GM12878 (cell line): ENCODE measurements at regions not wholly inside any gene's neighbourhood (a gene's known extent, or its start where the extent isn't known, plus 50 kb on each side); places are given as distances from the start of the nearest gene placed in this dataset.

Experiments used
- ATAC-seq: fragments of 200-7000 bp; cut with Tn5 transposase; 3 replicates; pipeline ENCODE4 v1.9.1; 2020; ENCODE audit warnings: mild to moderate bottlenecking, moderate library complexity
- BruUV-seq: library from RNA; stranded (reverse); fragments of 400-500 nt; replicated peaks from 2 replicates; lab custom pipeline; 2021; lab: Mats Ljungman, UMichigan
- CTCF ChIA-PET: fragments of 300-600 bp; sonication (Branson Sonifier 250); formaldehyde crosslinking; extraction: SDS; loops from one replicate; lab custom pipeline; 2021; ENCODE audit warnings: inconsistent platforms; lab: Yijun Ruan, JAX
- POLR2A ChIA-PET: fragments of 350-600 bp; formaldehyde crosslinking; extraction: SDS; loops from one replicate; lab custom pipeline; 2021; ENCODE audit warnings: inconsistent platforms; lab: Charles Lee
- RAD21 ChIA-PET: fragments of 300-600 bp; sonication (Branson Sonifier 250); formaldehyde crosslinking; loops from one replicate; lab custom pipeline; 2023; ENCODE audit warnings: antibody characterized with exemption; ENCODE audit not compliant: unreplicated experiment; lab: Charles Lee
- SMC1A ChIA-PET: fragments of 300-600 bp; sonication (Branson Sonifier 250); formaldehyde crosslinking; loops from one replicate; lab custom pipeline; 2023; ENCODE audit not compliant: unreplicated experiment, uncharacterized antibody; lab: Charles Lee
- DNase-seq: peaks from one replicate; pipeline ENCODE4 v3.0.0-alpha.2; 2011; ENCODE audit warnings: low read depth, low spot score
- FAIRE-seq: peaks from 3 replicates; lab custom pipeline; 2011; peaks lifted over from hg19 to GRCh38; lab: Jason Lieb, UNC
- H2AFZ ChIP-seq: 2 replicates; pipeline ENCODE4 v1.6.0; 2011; ENCODE audit warnings: low read depth, low read length, control low read depth; ENCODE audit not compliant: control insufficient read depth
- H3K27ac ChIP-seq: 2 replicates; pipeline ENCODE4 v1.5.1; 2011; ENCODE audit warnings: control low read depth; ENCODE audit not compliant: control insufficient read depth, insufficient read depth
- H3K27me3 ChIP-seq, 2 experiments: replicated peaks in 1 of 2; 2 replicates each; pipeline versions ENCODE4 v1.6.0 to v1.6.1; 2011; ENCODE audit warnings: low read length in 1 of 2; ENCODE audit not compliant: control insufficient read depth in 2 of 2, insufficient read depth in 2 of 2
- H3K36me3 ChIP-seq, 2 experiments: 2 replicates each; pipeline ENCODE4 v1.5.1; 2011; ENCODE audit warnings: low read length in 1 of 2; ENCODE audit not compliant: control insufficient read depth in 2 of 2, insufficient read depth in 2 of 2
- H3K4me1 ChIP-seq: 2 replicates; pipeline ENCODE4 v1.6.1; 2011; ENCODE audit warnings: mild to moderate bottlenecking, low read length, moderate library complexity, mixed read lengths; ENCODE audit not compliant: control insufficient read depth, insufficient read depth
- H3K4me2 ChIP-seq: 2 replicates; pipeline ENCODE4 v1.6.0; 2011; ENCODE audit warnings: control low read depth; ENCODE audit not compliant: control insufficient read depth, insufficient read depth
- H3K4me3 ChIP-seq: fragments of 200-600 bp; sonication (generic); 2 replicates; pipeline ENCODE4 v1.5.1; 2016
- H3K79me2 ChIP-seq: 2 replicates; pipeline ENCODE4 v1.6.0; 2011; ENCODE audit warnings: low read length; ENCODE audit not compliant: control insufficient read depth, insufficient read depth
- H3K9ac ChIP-seq: 2 replicates; pipeline ENCODE4 v1.8.0; 2011; ENCODE audit warnings: low read length, control low read depth, mixed read lengths; ENCODE audit not compliant: control insufficient read depth, insufficient read depth
- H3K9me3 ChIP-seq: replicated peaks from 3 replicates; pipeline ENCODE4 v1.5.1; 2011; ENCODE audit warnings: mild to moderate bottlenecking, low read length; ENCODE audit not compliant: control insufficient read depth, insufficient read depth
- H4K20me1 ChIP-seq: 2 replicates; pipeline ENCODE4 v1.6.0; 2011; ENCODE audit not compliant: control insufficient read depth, insufficient read depth
- BCL11A ChIP-seq: IDR thresholded peaks from 2 replicates; pipeline ENCODE4 v1.6.1; 2011; ENCODE audit warnings: low read depth, low read length
- EED ChIP-seq: sonication (generic); IDR thresholded peaks from 2 replicates; pipeline ENCODE4 v1.6.1; 2016; ENCODE audit warnings: antibody characterized with exemption, low read depth
- HDAC6 ChIP-seq: fragments of 200-600 bp; sonication (generic); IDR thresholded peaks from one replicate; pipeline ENCODE4 v1.8.0; 2017; ENCODE audit warnings: antibody characterized with exemption; ENCODE audit not compliant: unreplicated experiment
- IRF5 ChIP-seq: fragments of 450-650 bp; IDR thresholded peaks from 2 replicates; pipeline ENCODE4 v1.6.1; 2017; ENCODE audit warnings: borderline replicate concordance
- JUND ChIP-seq: IDR thresholded peaks from 2 replicates; pipeline ENCODE4 v1.6.1; 2012; ENCODE audit warnings: low read depth, mild to moderate bottlenecking, low read length, improper control_type of control experiment, moderate library complexity
- MLLT1 ChIP-seq: fragments of 450-650 bp; IDR thresholded peaks from 2 replicates; pipeline ENCODE4 v1.6.1; 2016; ENCODE audit warnings: mild to moderate bottlenecking
- NR2C1 ChIP-seq: fragments of 450-650 bp; IDR thresholded peaks from 2 replicates; pipeline ENCODE4 v1.6.1; 2017; ENCODE audit warnings: antibody characterized with exemption, mild to moderate bottlenecking, moderate library complexity
- PKNOX1 ChIP-seq: fragments of 450-650 bp; IDR thresholded peaks from 2 replicates; pipeline ENCODE4 v1.6.1; 2016; ENCODE audit warnings: mild to moderate bottlenecking
- RAD51 ChIP-seq: fragments of 450-650 bp; IDR thresholded peaks from 2 replicates; pipeline ENCODE4 v1.6.1; 2016; ENCODE audit warnings: moderate library complexity, mild to moderate bottlenecking, inconsistent platforms
- ZNF207 ChIP-seq: fragments of 450-650 bp; IDR thresholded peaks from 2 replicates; pipeline ENCODE4 v1.6.1; 2014; ENCODE audit warnings: antibody characterized with exemption, mild to moderate bottlenecking, borderline replicate concordance
- WGBS: methylation state at CpG from one replicate; pipeline ENCODE4 v1.1.6; 2016; ENCODE audit warnings: low lambda C conversion rate; ENCODE audit not compliant: insufficient replicate concordance, insufficient coverage; ENCODE audit errors: missing lambda C conversion rate; 5-methylcytosine and 5-hydroxymethylcytosine counted together
- in situ Hi-C: fragments of 300-500 bp; cut with MboI; formaldehyde crosslinking; loops from 9 replicates; pipeline ENCODE4 v1.14.3; 2018; ENCODE audit warnings: mixed read lengths
- intact Hi-C: fragments of 100-400 bp; cut with micrococcal nuclease; formaldehyde crosslinking; loops from one replicate; pipeline ENCODE4 v1.14.2; 2022; ENCODE audit not compliant: unreplicated experiment

GRCh38 chr12:91633734-91634357 lies 451.2 kb upstream of the DCN start (continued):
- TF ChIP-seq MLLT1 (no peak), JUND (no peak), ZNF207 (no peak)

- no peaks in the 10 kb centered on the region; the same call in 2 of the 3 replicates for H3K9me3 ChIP-seq
- SMC1A ChIA-PET = no interaction called here
- ATAC-seq (no peak), DNase-seq (no peak), FAIRE-seq (no peak)
- no peak overlapping the region for H2AFZ ChIP-seq
- no peak overlapping the region for H3K9ac ChIP-seq
- H4K20me1 ChIP-seq = no peaks in the 10 kb centered on the region
- in situ Hi-C loops (no loop called here), intact Hi-C loops (no loop called here)
- RAD21 ChIA-PET = no interaction called here
- H3K4me2 ChIP-seq = no peak overlapping the region
- 42% methylated on average over 3 of the region's 3 CpGs for WGBS
- no peaks in the 10 kb centered on the region for H3K36me3 ChIP-seq
- H3K4me1 ChIP-seq = no peaks in the 10 kb centered on the region
- no peaks in the 10 kb centered on the region for H3K79me2 ChIP-seq
- no peak overlapping the region for H3K27ac ChIP-seq
- no peaks in the 10 kb centered on the region for H3K27me3 ChIP-seq
- POLR2A ChIA-PET = no interaction called here
- CTCF ChIA-PET = no interaction called here
- TF ChIP-seq NR2C1 (no peak), HDAC6 (no peak), BCL11A (no peak), RAD51 (peak; percentile 54; the same call in 1 of the 2 replicates), PKNOX1 (no peak), EED (no peak), IRF5 (no peak)
- BruUV-seq = no TSS peak
- no peak overlapping the region for H3K4me3 ChIP-seq
Observed at GRCh38 chr12:91633206-91633605, 450.6 kb upstream of the DCN start.
